Upper lobe of right lung (tissue), 1 donor: ENCODE measurements at regions not wholly inside any gene's neighbourhood (a gene's known extent, or its start where the extent isn't known, plus 50 kb on each side); places are given as distances from the start of the nearest gene placed in this dataset.

Experiments used
- ATAC-seq: fragments of 200-7000 bp; cut with Tn5 transposase; one replicate; pipeline ENCODE4 v1.9.1; 2020; ENCODE audit warnings: mild to moderate bottlenecking, moderate library complexity
- DNase-seq: peaks from one replicate; pipeline ENCODE4 v3.0.0-alpha.2; 2020
- H3K27ac ChIP-seq: fragments of 200-600 bp; one replicate; pipeline ENCODE4 v1.8.0; 2022
- H3K27me3 ChIP-seq: fragments of 200-600 bp; one replicate; pipeline ENCODE4 v1.8.0; 2022; ENCODE audit warnings: mild to moderate bottlenecking
- H3K36me3 ChIP-seq: fragments of 200-600 bp; one replicate; pipeline ENCODE4 v1.8.0; 2022
- H3K4me1 ChIP-seq: fragments of 200-600 bp; one replicate; pipeline ENCODE4 v1.8.0; 2022
- H3K4me3 ChIP-seq: fragments of 200-600 bp; one replicate; pipeline ENCODE4 v1.8.0; 2022; ENCODE audit warnings: mild to moderate bottlenecking
- H3K9me3 ChIP-seq: fragments of 200-600 bp; one replicate; pipeline ENCODE4 v1.8.0; 2022
- intact Hi-C: fragments of 100-400 bp; cut with DNase I; formaldehyde crosslinking; loops from one replicate; pipeline ENCODE4 v1.11.0; 2022
- TF ChIP-seq, protein P1 (sequence below): fragments of 200-600 bp; IDR thresholded peaks from one replicate; pipeline ENCODE4 v1.8.0; 2022; ENCODE audit warnings: antibody characterized with exemption
- donor health status: DM: no; HTN: yes; CAD: no; lungs with severe emphysema.

DNA sequence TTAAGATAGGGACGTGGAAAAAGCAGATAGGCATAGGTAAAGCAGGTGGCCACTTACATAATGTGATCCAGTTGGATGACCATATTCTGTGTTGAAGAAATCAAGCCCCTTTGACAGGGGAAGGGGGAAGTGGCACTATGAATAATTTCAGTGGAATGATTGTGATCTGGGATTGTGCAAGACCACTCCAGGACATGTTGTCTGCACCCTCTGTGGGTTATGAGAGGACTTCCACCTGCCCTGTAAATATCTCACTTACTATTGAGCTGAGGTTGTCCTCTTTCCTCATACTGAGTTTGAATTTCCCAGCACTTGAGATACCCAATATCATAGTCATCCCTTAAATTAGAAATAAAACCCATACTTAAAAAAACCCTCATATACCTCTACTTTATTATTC is 220.7 kb downstream of the IRS1 start:
- ATAC-seq (peak; percentile 81), DNase-seq (no peak)
- Histone ChIP-seq H3K36me3 (no peaks in the 10 kb centered on the region), H3K27me3 (no peaks in the 10 kb centered on the region), H3K4me3 (no peak overlapping the region), H3K4me1 (peaks cover 4% of the 10 kb centered on the region), H3K9me3 (no peaks in the 10 kb centered on the region), H3K27ac (no peak overlapping the region)
- intact Hi-C loops, result no loop called here
- TF ChIP-seq, protein P1, sequence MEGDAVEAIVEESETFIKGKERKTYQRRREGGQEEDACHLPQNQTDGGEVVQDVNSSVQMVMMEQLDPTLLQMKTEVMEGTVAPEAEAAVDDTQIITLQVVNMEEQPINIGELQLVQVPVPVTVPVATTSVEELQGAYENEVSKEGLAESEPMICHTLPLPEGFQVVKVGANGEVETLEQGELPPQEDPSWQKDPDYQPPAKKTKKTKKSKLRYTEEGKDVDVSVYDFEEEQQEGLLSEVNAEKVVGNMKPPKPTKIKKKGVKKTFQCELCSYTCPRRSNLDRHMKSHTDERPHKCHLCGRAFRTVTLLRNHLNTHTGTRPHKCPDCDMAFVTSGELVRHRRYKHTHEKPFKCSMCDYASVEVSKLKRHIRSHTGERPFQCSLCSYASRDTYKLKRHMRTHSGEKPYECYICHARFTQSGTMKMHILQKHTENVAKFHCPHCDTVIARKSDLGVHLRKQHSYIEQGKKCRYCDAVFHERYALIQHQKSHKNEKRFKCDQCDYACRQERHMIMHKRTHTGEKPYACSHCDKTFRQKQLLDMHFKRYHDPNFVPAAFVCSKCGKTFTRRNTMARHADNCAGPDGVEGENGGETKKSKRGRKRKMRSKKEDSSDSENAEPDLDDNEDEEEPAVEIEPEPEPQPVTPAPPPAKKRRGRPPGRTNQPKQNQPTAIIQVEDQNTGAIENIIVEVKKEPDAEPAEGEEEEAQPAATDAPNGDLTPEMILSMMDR, result no peak

DNA sequence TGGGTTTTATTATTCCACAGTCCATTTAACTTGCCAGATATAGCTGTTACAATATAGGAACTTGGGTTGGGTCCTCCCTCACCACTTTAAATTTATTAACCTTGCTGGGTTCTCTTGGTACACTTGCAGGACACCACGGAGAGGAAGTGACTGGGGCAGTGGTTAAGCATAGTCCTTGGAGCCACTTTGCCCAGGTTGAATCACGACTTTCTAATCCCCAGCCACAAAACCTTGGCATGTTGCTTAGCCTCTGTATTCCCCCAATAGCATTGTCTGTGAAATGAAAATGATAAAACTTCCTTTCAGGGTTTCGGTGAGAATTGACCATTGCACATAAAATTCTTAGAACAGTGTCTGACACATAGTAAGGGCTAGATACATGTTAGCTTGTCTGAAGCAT is 221.2 kb downstream of the IRS1 start:
- DNase-seq (no peak), ATAC-seq (no peak)
- TF ChIP-seq, protein P1, result no peak
- Histone ChIP-seq H3K4me3 (no peak overlapping the region), H3K9me3 (no peaks in the 10 kb centered on the region), H3K36me3 (no peaks in the 10 kb centered on the region), H3K4me1 (peaks cover 3% of the 10 kb centered on the region), H3K27ac (no peak overlapping the region), H3K27me3 (no peaks in the 10 kb centered on the region)
- intact Hi-C loops, result no loop called here

DNA sequence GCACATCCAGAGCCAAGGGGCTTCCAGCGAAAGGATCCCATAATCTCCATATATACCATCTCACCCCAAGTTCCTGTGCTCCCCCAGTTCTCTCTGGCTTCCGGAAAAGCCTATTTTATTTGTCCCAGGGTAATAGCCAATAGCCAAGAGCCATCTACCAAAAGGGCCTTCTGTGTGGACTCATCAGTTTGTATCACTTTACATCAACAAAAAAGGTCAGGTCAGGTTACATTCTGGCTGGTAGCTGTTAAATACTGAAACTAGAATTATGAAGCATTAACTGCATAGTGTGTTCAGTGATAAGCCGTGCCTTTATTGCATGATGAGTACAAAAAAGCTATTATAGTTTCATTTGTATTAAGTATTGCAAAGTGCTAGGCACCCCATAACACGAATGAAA is 223.7 kb downstream of the IRS1 start:
- Histone ChIP-seq H3K9me3 (no peaks in the 10 kb centered on the region), H3K36me3 (no peaks in the 10 kb centered on the region), H3K27ac (no peak overlapping the region), H3K27me3 (no peaks in the 10 kb centered on the region), H3K4me1 (no peaks in the 10 kb centered on the region), H3K4me3 (no peak overlapping the region)
- TF ChIP-seq, protein P1, result no peak
- no peak for DNase-seq
- intact Hi-C loops, result no loop called here
- no peak for ATAC-seq

DNA sequence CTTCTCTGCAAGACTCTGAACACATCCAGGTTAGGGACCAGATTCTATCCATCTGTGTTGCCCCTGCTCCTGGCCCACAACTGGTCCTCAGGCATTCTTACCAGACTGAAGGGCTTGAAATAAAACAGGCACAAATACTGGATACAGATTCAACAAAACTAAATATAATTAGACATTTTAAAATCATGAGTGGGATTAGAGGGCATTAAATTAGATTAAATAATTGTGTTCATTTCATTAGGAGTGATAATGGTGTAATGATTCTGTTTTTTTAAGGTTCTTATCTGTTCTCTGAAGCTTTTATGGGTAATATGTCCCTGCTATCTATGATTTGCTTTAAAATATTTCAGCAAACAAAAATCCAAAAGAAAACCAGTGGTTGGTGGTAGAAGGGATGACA is 226.5 kb downstream of the IRS1 start:
- Histone ChIP-seq H3K36me3 (no peaks in the 10 kb centered on the region), H3K27me3 (no peaks in the 10 kb centered on the region), H3K27ac (no peak overlapping the region), H3K9me3 (no peaks in the 10 kb centered on the region), H3K4me1 (no peaks in the 10 kb centered on the region), H3K4me3 (no peak overlapping the region)
- DNase-seq (no peak), ATAC-seq (no peak)
- intact Hi-C loops, result no loop called here
- TF ChIP-seq, protein P1, result no peak

DNA sequence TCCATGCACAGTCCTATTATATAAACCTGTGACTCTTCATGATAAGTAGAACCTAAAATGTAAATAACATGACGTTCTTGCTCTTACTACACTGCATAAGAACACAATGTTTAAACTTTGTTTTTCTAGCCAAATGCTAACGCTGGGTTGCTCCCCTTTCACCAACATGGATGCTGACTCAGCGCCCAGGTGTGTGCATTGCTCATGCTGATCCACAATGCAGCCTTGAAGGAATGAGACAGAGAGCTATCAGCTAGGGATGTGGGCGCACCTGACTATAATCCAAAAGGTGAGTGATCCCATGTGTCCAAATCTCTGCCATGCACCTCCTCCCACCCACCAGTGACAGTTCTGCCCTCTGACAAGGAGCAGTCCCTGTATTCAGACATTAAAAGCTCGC is 235.0 kb downstream of the IRS1 start:
- no peaks in the 10 kb centered on the region for H3K9me3 ChIP-seq
- H3K36me3 ChIP-seq, result no peaks in the 10 kb centered on the region
- no peaks in the 10 kb centered on the region for H3K4me1 ChIP-seq
- H3K27me3 ChIP-seq, result no peaks in the 10 kb centered on the region
- DNase-seq (no peak), ATAC-seq (no peak)
- TF ChIP-seq, protein P1, result no peak
- intact Hi-C loops, result no loop called here
- no peak overlapping the region for H3K4me3 ChIP-seq
- no peak overlapping the region for H3K27ac ChIP-seq

DNA sequence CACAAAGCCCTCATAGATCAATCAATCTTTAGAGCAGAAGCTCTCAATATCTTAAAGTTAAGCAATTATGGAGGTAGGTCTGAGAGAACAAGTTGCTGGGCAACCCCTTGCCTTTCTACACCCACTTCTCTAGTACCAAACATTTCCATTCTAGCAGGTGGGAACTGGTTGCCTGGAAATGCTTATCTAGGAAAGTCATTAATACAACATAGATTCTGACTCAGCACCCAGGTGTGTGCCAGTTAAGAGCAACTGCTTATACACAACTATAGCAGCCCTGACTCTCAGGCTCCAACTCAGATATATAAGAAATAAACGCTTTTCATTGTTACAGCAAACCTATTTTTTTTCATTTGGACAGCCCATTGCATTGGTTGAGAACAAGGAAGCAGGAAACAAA is 237.7 kb downstream of the IRS1 start:
- no peaks in the 10 kb centered on the region for H3K9me3 ChIP-seq
- no peaks in the 10 kb centered on the region for H3K27me3 ChIP-seq
- H3K4me1 ChIP-seq, result no peaks in the 10 kb centered on the region
- DNase-seq (no peak), ATAC-seq (peak; percentile 21)
- intact Hi-C loops, result no loop called here
- H3K4me3 ChIP-seq, result no peak overlapping the region
- H3K36me3 ChIP-seq, result no peaks in the 10 kb centered on the region
- TF ChIP-seq, protein P1, result no peak
- no peak overlapping the region for H3K27ac ChIP-seq
